ENCODE measurements at regions not wholly inside any gene's neighbourhood (a gene's known extent, or its start where the extent isn't known, plus 50 kb on each side); places are given as distances from the start of the nearest gene placed in this dataset.
"Not testable (repeated sequence)": the region's sequence is repeated elsewhere in the genome, so short reads cannot be mapped to it uniquely, and the experiment has no call there.

- WGBS (ENCODE audit: low lambda C conversion rate, missing lambda C conversion rate), result 76% methylated on average over 3 of the region's 3 CpGs
- TF ChIP-seq CTCF (IDR thresholded peaks at IDR 0.05; ENCODE audit: poor library complexity), result no peak
- no peak for TF ChIP-seq EZH2 (IDR thresholded peaks at IDR 0.05; ENCODE audit: borderline replicate concordance)
- TF ChIP-seq EZH2phosphoT487 (IDR thresholded peaks at IDR 0.05; ENCODE audit: low read depth, severe bottlenecking, unreplicated experiment), result no peak
- Histone ChIP-seq H3K4me2 (no peak overlapping the region), H3K9me3 (ENCODE audit: low read depth) (no peaks in the 10 kb centered on the region), H3K36me3 (replicated peaks; ENCODE audit: insufficient read depth, low read depth) (no peaks in the 10 kb centered on the region), H3K79me2 (no peaks in the 10 kb centered on the region), H2AFZ (no peak overlapping the region), H4K20me1 (ENCODE audit: insufficient read depth, poor library complexity, severe bottlenecking) (no peaks in the 10 kb centered on the region), H3K27ac (no peak overlapping the region), H3K9me2 (replicated peaks; ENCODE audit: insufficient read depth) (no peaks in the 10 kb centered on the region), H3K4me3 (no peak overlapping the region), H3K4me1 (ENCODE audit: insufficient read depth) (no peaks in the 10 kb centered on the region), H3K27me3 (no peaks in the 10 kb centered on the region)
- DNase-seq (ENCODE audit: low spot score), result no peak
These were observed 1123.7 kb upstream of the POU3F4 start for GRCh38 chrX:82384401-82384800.

- no peaks in the 10 kb centered on the region for H3K27me3 ChIP-seq
- 62% methylated on average over 2 of the region's 2 CpGs for WGBS (ENCODE audit: low lambda C conversion rate, missing lambda C conversion rate)
- H3K9me3 ChIP-seq (ENCODE audit: low read depth), result no peaks in the 10 kb centered on the region
- H4K20me1 ChIP-seq (ENCODE audit: insufficient read depth, poor library complexity, severe bottlenecking), result no peaks in the 10 kb centered on the region
- no peak overlapping the region for H3K27ac ChIP-seq
- H3K4me1 ChIP-seq (ENCODE audit: insufficient read depth), result no peaks in the 10 kb centered on the region
- no peak overlapping the region for H2AFZ ChIP-seq
- TF ChIP-seq EZH2phosphoT487 (IDR thresholded peaks at IDR 0.05; ENCODE audit: low read depth, severe bottlenecking, unreplicated experiment), result no peak
- TF ChIP-seq CTCF (IDR thresholded peaks at IDR 0.05; ENCODE audit: poor library complexity), result no peak
- TF ChIP-seq EZH2 (IDR thresholded peaks at IDR 0.05; ENCODE audit: borderline replicate concordance), result no peak
- no peaks in the 10 kb centered on the region for H3K36me3 ChIP-seq (replicated peaks; ENCODE audit: insufficient read depth, low read depth)
- H3K4me3 ChIP-seq, result no peak overlapping the region
- H3K9me2 ChIP-seq (replicated peaks; ENCODE audit: insufficient read depth), result no peaks in the 10 kb centered on the region
- no peak for DNase-seq (ENCODE audit: low spot score)
- H3K4me2 ChIP-seq, result no peak overlapping the region
- H3K79me2 ChIP-seq, result no peaks in the 10 kb centered on the region
These were observed 1095.2 kb upstream of the POU3F4 start for GRCh38 chrX:82412858-82413257.

- H3K27me3 ChIP-seq, result no peaks in the 10 kb centered on the region
- no peak for DNase-seq (ENCODE audit: low spot score)
- H3K27ac ChIP-seq, result no peak overlapping the region
- TF ChIP-seq EZH2 (IDR thresholded peaks at IDR 0.05; ENCODE audit: borderline replicate concordance), result no peak
- no peak for TF ChIP-seq CTCF (IDR thresholded peaks at IDR 0.05; ENCODE audit: poor library complexity)
- no peak for TF ChIP-seq EZH2phosphoT487 (IDR thresholded peaks at IDR 0.05; ENCODE audit: low read depth, severe bottlenecking, unreplicated experiment)
- WGBS (ENCODE audit: low lambda C conversion rate, missing lambda C conversion rate), result 67% methylated on average over 2 of the region's 2 CpGs
- H4K20me1 ChIP-seq (ENCODE audit: insufficient read depth, poor library complexity, severe bottlenecking), result no peaks in the 10 kb centered on the region
- no peaks in the 10 kb centered on the region for H3K4me1 ChIP-seq (ENCODE audit: insufficient read depth)
- H3K9me2 ChIP-seq (replicated peaks; ENCODE audit: insufficient read depth), result no peaks in the 10 kb centered on the region
- no peak overlapping the region for H3K4me2 ChIP-seq
- H3K36me3 ChIP-seq (replicated peaks; ENCODE audit: insufficient read depth, low read depth), result no peaks in the 10 kb centered on the region
- H3K79me2 ChIP-seq, result no peaks in the 10 kb centered on the region
- no peak overlapping the region for H3K4me3 ChIP-seq
- H3K9me3 ChIP-seq (ENCODE audit: low read depth), result no peaks in the 10 kb centered on the region
- H2AFZ ChIP-seq, result no peak overlapping the region
These were observed 1065.8 kb upstream of the POU3F4 start for GRCh38 chrX:82442281-82442680.

- H2AFZ ChIP-seq, result no peak overlapping the region
- TF ChIP-seq EZH2 (IDR thresholded peaks at IDR 0.05; ENCODE audit: borderline replicate concordance), result no peak
- no peak for TF ChIP-seq EZH2phosphoT487 (IDR thresholded peaks at IDR 0.05; ENCODE audit: low read depth, severe bottlenecking, unreplicated experiment)
- no peak for DNase-seq (ENCODE audit: low spot score)
- no peak overlapping the region for H3K27ac ChIP-seq
- H3K27me3 ChIP-seq, result no peaks in the 10 kb centered on the region
- H3K9me2 ChIP-seq (replicated peaks; ENCODE audit: insufficient read depth), result no peaks in the 10 kb centered on the region
- no peak overlapping the region for H3K4me2 ChIP-seq
- 75% methylated on average over 4 of the region's 4 CpGs for WGBS (ENCODE audit: low lambda C conversion rate, missing lambda C conversion rate)
- no peak overlapping the region for H3K4me3 ChIP-seq
- H3K9me3 ChIP-seq (ENCODE audit: low read depth), result no peaks in the 10 kb centered on the region
- no peaks in the 10 kb centered on the region for H3K36me3 ChIP-seq (replicated peaks; ENCODE audit: insufficient read depth, low read depth)
- no peaks in the 10 kb centered on the region for H4K20me1 ChIP-seq (ENCODE audit: insufficient read depth, poor library complexity, severe bottlenecking)
- H3K4me1 ChIP-seq (ENCODE audit: insufficient read depth), result no peaks in the 10 kb centered on the region
- no peaks in the 10 kb centered on the region for H3K79me2 ChIP-seq
These were observed 1056.4 kb upstream of the POU3F4 start for GRCh38 chrX:82451725-82452124.

- H3K4me1 ChIP-seq (ENCODE audit: insufficient read depth); H3K36me3 ChIP-seq (replicated peaks; ENCODE audit: insufficient read depth, low read depth); H3K79me2 ChIP-seq; H3K9me3 ChIP-seq (ENCODE audit: low read depth); H3K9me2 ChIP-seq (replicated peaks; ENCODE audit: insufficient read depth); H3K27me3 ChIP-seq; H3K4me2 ChIP-seq; DNase-seq (ENCODE audit: low spot score); H4K20me1 ChIP-seq (ENCODE audit: insufficient read depth, poor library complexity, severe bottlenecking); H3K27ac ChIP-seq; H2AFZ ChIP-seq; H3K4me3 ChIP-seq: not testable (repeated sequence)
- 80% methylated on average over 2 of the region's 2 CpGs for WGBS (ENCODE audit: low lambda C conversion rate, missing lambda C conversion rate)
These were observed 1052.2 kb upstream of the POU3F4 start for GRCh38 chrX:82455852-82456251.
